Breast epithelium (tissue), 3 donors: ENCODE measurements at regions not wholly inside any gene's neighbourhood (a gene's known extent, or its start where the extent isn't known, plus 50 kb on each side); places are given as distances from the start of the nearest gene placed in this dataset.

Source experiments
- CTCF ChIP-seq, 3 donors: fragments of 450-650 bp; IDR thresholded peaks; one replicate each; pipeline ENCODE4 v1.5.1; 2016 to 2017; ENCODE audit warnings: antibody characterized with exemption in 3 of 3, mild to moderate bottlenecking in 3 of 3, moderate library complexity in 3 of 3
- POLR2A ChIP-seq: fragments of 450-650 bp; IDR thresholded peaks from one replicate; pipeline ENCODE4 v1.6.1; 2016; ENCODE audit warnings: antibody characterized with exemption, mild to moderate bottlenecking, moderate library complexity
- POLR2AphosphoS5 ChIP-seq, 3 donors: sonication (generic); formaldehyde crosslinking; IDR thresholded peaks; one replicate each; pipeline ENCODE4 v1.6.1; 2017; ENCODE audit warnings: antibody characterized with exemption in 3 of 3

- no peak for TF ChIP-seq CTCF (IDR thresholded peaks at IDR 0.05)
- TF ChIP-seq POLR2A: no peak
- no peak for TF ChIP-seq POLR2AphosphoS5 (IDR thresholded peaks at IDR 0.05)
Observed at GRCh38 chr14:94875256-94875655, 105.3 kb upstream of the GSC start.
